Gastrocnemius medialis (tissue), 4 donors: ENCODE measurements at regions not wholly inside any gene's neighbourhood (a gene's known extent, or its start where the extent isn't known, plus 50 kb on each side); places are given as distances from the start of the nearest gene placed in this dataset.

ENCODE experiments used
- POLR2A ChIP-seq, 2 donors: fragments of 450-650 bp; IDR thresholded peaks; one replicate each; pipeline ENCODE4 v1.6.1; 2017; ENCODE audit warnings: antibody characterized with exemption in 2 of 2, mild to moderate bottlenecking in 2 of 2, moderate library complexity in 2 of 2
- TF ChIP-seq, protein P1 (sequence below), 5 experiments: fragments of 450-650 bp in 3 of 5; fragments of 200-600 bp in 2 of 5; sonication (generic) in 2 of 5; IDR thresholded peaks in 4 of 5; conservative IDR thresholded peaks in 1 of 5; 1 replicate in 4 of 5; 2 replicates in 1 of 5; pipeline ENCODE4 v1.5.1; 2016 to 2019; ENCODE audit warnings: antibody characterized with exemption in 5 of 5, mild to moderate bottlenecking in 3 of 5, moderate library complexity in 3 of 5

DNA sequence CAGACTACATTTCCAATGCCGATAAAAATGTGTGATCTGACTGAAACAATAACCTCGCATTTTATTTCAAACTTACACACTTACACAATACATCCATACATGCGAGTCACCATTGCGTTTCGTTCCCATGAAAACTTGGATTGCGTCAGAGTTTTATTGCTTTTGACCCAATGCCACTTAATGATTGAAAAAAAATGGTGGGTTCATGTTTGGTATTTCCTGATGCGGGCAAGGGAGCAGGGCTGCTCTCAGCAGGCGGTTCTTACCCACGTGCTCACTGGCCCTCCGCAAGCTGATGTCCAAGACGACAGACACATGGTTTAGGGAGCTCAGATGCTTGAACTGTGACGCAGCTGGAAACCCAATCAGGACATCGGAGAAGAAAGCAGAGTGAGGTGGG is 281.0 kb upstream of the SULF2 start:
- TF ChIP-seq, protein P1, sequence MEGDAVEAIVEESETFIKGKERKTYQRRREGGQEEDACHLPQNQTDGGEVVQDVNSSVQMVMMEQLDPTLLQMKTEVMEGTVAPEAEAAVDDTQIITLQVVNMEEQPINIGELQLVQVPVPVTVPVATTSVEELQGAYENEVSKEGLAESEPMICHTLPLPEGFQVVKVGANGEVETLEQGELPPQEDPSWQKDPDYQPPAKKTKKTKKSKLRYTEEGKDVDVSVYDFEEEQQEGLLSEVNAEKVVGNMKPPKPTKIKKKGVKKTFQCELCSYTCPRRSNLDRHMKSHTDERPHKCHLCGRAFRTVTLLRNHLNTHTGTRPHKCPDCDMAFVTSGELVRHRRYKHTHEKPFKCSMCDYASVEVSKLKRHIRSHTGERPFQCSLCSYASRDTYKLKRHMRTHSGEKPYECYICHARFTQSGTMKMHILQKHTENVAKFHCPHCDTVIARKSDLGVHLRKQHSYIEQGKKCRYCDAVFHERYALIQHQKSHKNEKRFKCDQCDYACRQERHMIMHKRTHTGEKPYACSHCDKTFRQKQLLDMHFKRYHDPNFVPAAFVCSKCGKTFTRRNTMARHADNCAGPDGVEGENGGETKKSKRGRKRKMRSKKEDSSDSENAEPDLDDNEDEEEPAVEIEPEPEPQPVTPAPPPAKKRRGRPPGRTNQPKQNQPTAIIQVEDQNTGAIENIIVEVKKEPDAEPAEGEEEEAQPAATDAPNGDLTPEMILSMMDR (IDR thresholded peaks at IDR 0.05 in 4 of 5, conservative IDR thresholded peaks at IDR 0.05 in 1 of 5): no peak
- TF ChIP-seq POLR2A (IDR thresholded peaks at IDR 0.05): no peak
